HS-5 (cell line): ENCODE measurements at regions not wholly inside any gene's neighbourhood (a gene's known extent, or its start where the extent isn't known, plus 50 kb on each side); places are given as distances from the start of the nearest gene placed in this dataset.
"Not testable (repeated sequence)": the region's sequence is repeated elsewhere in the genome, so short reads cannot be mapped to it uniquely, and the experiment has no call there.

Experiments
- DNase-seq: peaks from one replicate; pipeline ENCODE4 v3.0.0-alpha.2; 2012; ENCODE audit warnings: low read depth

DNA sequence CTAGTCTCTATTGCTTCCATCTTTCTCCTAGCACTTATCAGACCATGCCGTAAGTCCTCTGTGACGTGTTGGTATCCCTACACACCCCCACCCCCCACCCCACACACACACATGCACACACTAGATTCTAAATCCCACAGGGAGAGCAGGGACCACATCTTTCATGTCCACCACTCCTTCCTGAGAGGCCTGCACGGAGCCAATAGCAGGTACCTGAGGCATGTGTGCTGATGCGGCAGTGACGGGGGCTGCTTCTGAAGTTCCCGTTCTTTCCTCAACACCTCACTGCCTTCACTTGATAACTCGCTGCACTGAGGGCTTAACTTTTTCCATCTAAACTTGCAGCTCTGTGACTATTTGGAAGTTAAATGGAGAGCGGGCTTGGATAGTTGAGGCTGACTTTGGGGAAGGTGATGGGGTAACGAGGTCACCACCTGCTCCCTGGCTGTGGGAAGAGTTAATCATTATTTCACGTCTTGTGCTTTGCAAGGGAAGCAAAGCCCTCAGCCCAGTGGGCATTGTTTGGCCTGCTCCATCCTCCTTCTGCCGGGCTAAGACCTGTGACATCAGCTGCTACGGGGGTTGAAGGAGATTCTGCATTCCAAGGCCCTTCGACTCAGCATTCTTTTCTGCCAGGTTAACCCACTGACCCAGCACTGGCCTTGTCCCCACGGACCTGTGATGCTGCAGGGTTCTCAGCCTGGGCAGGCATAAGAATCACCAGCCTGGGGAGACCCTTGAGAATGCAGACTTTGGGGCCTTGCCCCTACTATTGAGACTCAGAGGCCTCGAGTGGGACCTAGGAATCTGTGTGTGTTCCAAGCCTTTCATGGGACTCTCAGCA lies 187.8 kb downstream of the ANKRD60 start:
- DNase-seq, result no peak

DNA sequence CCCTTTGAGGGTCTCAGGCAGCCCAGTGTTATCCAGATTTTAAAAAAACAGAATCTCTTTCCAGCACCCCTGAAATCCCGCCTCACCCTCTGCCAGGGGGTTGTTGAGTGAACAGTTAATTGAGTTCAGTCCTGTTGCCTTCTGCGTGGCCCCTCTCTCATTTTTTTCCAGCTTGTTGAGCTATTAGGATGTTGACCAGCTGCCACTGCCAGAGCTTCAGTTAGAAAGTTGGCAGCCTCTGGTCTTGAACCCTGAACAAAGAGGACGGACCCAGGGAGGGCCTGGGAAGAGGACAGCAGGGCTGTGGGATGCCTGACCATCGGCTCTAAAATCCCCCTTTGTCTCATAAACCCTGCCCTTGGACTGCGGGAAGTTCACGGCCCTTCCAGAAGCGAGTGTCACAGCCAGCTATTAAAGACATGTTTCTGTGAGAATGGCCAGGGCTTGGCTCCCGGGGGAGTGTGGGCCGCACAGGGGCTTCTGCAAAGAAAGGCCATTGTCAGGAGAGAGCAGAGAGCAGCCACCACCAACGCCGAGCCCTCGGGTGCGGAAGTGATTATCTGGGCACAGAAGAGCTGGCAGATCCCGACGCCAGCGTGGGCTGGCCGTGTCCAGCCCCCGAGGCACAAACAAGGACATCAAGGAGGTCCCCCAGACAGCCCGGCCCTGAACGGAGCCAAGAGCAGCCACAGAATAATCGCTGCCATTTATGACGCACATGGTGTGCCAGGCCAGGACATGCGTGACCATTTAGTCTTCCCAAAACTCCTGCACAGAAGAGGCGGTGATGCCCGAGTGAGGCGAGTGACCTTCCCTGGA lies 189.0 kb downstream of the ANKRD60 start:
- no peak for DNase-seq

DNA sequence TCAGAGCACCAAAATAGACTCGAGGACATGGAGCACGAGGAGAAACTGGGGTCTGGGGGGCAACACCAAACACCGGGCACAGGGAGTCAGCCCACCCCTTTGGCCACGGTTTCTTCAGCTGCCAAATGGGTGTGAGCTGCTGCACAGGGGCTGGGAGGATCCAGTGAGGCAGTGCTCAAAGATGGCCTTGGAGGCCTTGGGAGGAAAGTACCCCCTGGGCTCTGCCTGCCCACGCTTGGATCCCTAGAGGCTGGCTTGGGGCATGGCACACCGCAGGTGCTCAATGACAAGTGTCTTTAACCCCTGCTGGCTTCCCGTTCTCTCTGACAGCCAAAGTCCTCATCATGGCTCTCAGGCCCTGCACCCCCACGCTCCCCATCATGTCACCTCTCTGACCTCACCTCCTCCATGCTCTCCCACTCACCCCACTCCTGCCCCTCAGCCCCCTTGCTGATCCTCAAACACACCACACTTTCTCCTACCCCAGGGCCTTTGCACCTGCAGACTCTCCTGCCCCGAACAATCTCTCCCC lies 190.3 kb downstream of the ANKRD60 start:
- DNase-seq, result no peak

DNA sequence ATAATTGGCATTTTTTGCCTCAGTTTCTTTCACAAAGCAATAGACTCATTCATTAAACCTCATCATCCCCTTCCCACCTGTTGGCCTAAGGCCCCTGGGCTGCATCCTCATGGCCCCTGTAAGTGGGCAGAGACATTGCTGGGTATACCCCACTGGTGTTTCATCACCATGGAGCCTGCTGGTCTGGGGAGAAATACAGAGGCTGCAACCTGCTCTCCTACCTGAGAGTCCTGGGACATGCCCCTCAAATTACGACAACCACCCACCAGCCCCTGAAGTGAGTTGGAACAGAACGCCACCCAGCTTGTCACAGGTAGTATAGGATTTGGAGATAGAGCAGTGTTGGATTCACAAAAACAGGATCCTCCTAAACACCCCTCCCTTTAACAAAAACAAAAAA lies 190.8 kb downstream of the ANKRD60 start:
- DNase-seq, result no peak

DNA sequence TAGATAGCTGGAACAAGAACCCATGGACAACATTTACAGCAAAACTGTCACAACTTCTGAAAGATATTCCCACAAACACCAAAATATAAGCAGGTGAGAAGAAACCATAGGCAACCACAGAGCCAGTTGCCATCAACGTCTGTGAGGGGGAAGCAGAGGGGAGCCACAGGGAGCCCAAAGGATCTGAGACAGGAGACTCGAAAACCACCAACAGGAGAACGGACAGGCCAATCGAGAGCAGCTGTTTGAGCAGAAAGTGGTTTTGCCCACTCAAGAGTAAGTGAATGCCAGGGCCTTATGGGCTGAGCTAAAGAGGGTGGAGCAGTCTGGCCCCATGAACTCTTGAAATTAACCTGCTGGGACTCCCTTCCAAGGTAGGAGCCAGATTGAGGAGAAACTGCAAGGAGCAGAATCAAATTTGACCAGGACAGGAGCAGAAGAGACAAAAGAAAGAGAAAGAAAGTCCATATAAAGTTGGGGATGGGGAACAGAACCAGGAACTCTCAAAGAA lies 195.4 kb downstream of the ANKRD60 start:
- no peak for DNase-seq

DNA sequence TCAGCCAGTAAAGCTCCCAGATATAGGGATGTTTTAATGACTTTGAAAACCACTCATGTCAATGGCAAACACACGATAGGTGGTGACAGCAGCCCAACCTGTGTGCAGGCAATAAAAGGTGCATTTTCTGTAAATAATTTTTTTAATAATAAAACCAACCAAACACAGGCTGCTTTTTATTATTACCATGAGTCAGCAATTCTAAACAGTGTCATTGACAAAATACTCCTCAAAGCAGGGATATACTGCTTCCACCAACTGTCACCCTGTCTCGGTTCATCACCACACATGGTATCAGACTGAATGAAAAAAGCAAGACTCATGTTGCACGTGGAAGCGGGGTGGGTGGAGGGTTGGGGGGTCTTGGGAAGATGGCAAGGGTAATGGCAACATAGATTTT lies 195.9 kb downstream of the ANKRD60 start:
- no peak for DNase-seq

DNA sequence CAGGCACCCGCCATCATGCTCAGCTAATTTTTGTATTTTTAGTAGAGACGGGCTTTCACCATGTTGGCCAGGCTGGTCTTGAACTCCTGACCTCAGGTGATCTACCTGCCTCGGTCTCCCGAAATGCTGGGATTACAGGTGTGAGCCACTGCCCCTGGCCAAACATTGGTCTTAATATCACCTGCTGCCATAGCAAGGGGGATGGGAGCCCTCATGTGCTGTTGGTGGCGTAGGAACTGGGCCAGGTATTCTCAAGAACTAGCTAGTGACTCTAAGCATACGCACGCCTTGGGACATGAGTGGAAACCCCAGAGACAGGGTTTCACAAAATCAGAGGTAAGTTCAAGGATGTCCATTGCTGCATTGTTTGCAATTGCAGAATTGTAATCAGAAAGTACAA lies 197.1 kb downstream of the ANKRD60 start:
- not testable (repeated sequence) for DNase-seq

DNA sequence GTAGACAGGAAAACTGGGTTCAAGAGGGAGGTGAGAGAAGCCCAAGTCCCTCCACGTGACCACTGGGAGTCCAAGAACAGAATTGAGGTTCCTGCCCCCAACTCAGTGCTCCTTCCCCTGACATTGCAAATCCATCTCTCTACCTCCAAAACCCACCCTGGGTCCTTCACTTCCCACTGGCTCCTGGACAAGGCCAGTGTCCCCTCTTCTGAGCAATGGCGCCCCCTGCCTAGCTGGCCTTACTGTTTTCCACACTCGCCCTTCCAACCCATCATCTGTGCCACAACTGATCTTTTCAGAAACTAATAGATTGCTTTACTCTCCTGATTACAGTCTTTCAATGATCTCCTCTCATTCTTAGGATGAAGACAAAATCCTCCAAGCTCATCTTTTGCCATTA lies 200.3 kb downstream of the ANKRD60 start:
- no peak for DNase-seq

DNA sequence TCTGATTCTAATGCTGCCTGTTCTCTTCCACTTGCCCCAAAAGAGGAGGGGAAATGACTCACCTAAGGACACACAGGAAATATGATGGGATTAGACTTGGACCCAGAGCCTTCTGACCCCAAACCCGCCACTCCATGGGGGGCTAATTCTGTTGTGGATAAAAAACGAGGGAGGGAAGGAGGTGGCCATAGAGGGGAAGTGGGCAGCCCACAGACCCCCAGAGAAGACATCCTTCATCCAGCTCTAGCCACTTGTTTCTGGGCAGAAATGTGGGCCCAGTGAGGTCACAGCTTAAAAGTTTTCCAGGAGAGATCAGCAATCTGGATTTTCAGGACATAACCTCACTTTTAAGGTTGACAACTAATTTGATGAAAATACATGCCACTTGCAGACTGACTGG lies 202.1 kb downstream of the ANKRD60 start:
- DNase-seq, result no peak

DNA sequence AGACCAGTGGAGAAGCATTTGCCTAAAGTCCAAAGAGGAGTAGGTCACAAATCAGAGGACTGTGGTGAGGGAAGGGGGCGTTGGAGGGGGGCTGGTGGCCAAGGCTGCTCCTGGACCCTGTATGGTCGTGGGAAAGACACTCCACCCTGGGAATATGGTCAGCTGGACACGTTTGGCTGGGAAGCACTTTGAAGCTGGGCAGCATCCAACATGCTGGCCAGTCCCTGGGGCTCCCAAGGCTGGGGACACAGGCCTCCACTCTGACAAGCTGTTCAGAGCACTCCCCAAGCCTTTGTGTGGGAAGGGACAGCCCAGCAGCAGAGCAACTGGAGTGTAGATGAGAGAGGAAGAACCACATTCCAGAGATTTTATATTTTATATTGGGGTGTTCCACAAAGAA lies 203.2 kb downstream of the ANKRD60 start:
- no peak for DNase-seq

DNA sequence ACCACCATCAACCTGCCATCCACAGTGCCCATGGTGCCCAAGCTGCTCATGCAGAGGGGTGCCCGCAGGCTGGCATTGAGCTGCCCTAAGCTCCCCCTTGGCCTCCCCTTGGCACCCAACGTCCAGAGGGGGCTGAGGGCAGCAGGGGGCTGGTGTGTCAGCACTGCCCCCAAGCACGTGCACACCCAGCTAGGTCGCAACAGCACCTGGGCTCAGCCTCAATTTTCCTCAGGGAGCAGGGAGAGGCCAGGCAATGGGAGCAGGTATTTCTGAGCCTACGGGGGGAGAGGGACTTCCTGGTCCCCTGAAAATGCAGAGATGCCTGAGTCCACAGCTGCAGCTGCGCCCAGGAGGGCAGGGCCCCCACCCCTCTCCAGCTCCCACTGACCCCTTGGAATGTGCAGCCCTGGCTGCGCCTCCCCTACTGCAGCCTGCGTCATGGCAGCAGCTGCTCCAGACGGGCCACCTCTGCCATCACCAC lies 204.2 kb downstream of the ANKRD60 start:
- DNase-seq, result no peak

DNA sequence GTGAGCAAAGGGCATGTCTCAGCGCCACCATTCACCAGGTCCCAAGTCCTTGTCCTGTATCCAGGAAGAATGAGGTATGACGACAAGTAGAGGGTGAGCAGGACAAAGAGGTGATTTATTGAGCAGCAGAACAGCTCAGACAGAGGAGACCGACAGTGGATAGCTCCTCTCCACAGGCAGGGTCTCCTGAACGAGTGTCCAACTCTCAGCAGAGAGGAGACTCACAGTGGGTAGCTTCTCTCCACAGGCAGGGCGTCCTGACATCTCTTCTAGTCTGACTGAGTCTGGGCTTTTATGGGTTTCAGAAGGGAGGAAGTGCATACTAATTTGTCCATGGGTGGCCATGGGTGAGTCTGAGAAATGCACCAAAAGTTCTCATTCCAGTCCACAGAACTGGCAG lies 204.7 kb downstream of the ANKRD60 start:
- no peak for DNase-seq

DNA sequence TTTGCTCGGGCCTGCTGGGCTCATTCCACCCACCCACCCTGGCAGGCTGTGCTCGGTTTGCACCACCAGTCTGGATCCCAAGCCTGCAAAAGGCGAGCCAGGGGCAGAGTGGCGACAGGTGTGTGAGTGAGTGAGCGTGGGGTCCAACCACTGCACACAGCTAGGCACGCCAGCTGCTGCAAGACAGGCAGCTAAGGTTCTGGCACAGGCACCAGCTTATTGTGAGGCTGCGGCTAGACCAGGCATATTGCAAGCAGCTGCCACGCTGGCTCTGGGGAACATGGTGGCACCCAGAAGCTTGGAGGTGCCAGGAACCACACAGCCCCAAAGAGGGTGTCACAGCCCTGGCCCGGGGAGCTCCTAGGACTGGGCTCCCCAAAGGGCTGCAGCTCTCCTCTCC lies 205.1 kb downstream of the ANKRD60 start:
- no peak for DNase-seq

DNA sequence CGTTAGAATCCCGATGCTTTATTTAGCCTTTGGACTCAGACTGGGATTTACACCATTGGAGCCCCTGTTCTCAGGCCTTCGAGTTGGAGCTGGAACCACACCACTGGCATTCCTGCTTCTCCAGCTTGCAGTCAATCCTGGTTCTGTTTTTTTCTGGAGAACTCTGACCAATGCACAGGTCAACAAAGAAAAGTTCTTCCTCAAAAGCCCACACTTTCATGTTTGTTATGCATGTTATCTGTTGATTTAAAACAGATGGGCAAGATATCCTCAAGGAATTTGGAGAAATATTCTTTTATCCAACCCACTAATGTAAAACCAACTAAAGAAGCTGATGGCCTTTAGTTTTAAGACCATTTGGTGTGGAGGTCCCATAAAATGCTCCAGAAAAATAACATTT lies 205.7 kb downstream of the ANKRD60 start:
- no peak for DNase-seq

DNA sequence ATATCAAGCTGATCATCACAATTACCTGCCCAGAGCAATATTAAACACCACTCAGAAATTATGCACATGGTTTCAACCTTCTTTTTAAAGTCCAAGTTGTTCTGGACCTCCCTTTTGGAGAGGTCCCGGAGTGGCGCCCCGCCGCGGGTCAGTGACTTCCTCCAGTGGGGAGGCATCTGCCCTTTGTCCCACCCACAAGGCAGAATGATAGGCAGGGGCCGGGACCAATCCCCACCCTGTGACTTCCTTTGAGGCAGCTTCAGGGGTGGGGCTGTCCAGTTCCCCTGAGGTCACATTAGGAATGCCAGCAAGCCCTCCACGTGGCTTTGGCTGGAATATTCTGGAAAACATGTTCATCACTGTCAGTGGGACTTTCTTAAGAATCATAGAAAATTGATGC lies 207.0 kb downstream of the ANKRD60 start:
- DNase-seq, result no peak

DNA sequence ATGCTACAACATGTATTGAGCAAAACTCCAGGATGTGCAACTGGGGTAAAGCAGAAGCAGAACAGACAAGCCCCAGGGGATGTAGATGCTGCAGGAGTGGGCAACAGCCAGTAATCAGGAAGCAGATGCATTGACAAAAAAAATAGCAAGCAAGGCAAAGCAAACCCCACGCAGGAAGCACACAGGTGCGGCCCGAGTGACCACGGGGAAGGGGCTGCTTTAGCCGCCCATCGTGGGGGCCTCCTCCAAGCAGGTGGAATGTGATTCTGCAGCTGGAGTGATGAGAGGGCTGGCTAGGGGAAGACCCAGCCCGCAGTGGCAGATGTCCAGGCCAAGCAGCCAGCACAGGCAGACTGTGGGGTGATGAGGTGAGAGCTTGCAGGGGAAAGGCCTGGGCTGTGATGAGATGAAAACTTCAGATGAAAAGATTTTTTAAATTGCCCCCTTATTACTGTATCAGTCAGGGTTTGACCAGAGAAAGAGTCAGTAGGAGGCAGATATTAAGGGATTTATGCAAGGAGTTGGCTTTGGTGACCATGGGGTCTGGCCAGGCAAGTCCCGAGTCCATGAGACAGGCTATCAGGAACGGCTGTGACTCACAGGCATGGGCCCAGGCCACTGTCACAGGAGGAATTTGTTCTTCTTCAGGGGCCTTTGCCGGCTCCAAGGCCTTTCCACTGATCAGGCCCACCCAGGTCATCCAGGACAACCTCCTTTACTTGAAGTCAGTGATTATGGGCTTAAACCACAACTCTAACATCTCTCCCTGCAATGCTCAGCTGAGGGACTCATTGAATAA lies 207.6 kb downstream of the ANKRD60 start:
- no peak for DNase-seq

DNA sequence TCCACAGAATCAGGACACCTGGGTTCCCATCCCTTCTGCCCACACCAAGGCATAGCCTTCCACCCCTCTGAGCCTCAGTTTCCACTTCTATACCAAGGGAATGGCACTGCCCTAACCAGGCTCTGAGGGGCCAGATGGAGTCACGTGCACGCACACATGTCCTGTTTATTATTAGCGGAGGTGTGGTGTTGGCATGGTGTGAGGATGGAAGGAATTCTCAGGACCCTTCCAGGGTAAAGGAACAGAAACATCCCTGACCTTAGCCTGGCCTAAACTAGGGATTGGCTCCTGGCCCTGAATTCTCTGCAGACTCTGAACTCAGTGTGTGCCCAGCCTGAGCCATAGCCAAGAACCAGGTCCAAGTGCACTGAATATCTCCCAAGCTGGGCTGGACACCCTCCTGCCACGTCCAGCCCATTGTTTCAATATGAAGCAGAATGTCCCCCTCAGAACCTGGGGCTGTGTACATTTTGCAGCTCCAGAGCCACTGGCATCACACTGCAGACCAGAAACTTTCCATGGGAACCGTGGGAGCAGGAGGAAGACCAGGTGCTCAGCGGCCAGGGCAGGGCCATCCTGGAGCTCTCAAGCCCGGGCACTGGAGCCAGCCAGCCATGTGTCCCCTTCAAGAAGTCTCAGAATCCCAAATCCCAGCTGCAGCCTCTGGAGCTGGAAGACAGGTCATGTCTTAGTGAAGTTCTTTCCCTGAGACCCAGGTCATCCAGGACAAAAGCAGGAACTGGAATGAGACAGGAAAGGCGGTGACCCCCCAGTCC lies 208.4 kb downstream of the ANKRD60 start:
- DNase-seq, result no peak

DNA sequence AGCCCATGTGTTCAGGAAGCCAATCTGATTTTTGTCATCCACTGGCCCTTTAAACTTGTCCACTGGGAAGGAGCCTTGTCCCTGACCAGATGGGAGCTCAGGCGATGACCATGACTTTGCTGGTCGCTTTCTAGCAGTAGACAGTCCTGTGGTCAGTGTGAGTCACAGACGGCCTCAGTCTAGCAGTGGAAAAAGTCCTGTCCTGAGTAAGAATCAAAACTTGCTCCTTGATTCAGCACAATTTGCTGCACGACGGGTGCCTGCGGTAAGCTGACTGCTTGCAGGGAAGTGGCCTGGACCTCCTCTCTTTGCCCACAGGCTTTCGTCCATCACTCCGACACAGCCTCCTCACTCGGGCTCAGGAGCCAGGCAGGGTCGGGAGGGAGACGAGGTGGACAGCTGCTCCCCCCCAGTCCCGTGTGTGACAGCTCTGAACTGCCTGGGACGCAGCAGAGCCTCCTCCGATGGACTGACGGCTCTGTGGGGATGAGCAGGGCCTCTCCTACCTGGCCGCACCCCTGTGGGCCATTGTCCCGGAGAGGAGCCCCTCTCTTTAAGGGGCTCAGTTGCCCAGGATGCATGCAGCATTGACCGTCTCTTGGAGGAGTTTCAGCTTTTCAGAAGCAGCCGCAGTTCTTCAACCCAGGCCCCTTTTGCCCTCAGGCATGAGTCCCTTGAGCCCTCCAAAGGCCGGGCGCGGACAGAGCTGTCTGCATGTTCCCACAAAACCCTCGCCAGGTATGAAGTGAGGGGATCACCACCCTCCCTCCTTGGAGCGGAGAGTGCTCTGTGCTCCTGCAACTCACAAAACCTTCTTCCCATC lies 209.2 kb downstream of the ANKRD60 start:
- no peak for DNase-seq

DNA sequence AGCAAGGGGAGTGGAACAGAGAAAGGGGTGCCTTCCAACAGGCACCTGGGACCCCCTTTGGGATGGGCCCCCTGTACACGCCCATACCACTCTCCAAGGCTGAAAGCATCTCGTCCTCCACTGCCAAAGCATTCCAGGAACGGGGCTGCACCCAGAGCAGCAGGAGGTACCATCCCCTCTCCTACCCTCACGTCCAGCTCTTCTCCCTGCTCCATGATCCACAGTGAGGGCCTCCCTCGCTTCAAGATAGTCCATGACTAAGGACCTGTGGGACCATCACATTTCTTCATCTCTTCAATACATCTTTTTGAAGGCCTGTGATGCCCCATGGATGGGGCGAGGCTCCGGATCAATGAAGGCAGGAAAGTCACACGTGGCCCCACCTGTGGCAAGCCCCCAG lies 209.9 kb downstream of the ANKRD60 start:
- no peak for DNase-seq

DNA sequence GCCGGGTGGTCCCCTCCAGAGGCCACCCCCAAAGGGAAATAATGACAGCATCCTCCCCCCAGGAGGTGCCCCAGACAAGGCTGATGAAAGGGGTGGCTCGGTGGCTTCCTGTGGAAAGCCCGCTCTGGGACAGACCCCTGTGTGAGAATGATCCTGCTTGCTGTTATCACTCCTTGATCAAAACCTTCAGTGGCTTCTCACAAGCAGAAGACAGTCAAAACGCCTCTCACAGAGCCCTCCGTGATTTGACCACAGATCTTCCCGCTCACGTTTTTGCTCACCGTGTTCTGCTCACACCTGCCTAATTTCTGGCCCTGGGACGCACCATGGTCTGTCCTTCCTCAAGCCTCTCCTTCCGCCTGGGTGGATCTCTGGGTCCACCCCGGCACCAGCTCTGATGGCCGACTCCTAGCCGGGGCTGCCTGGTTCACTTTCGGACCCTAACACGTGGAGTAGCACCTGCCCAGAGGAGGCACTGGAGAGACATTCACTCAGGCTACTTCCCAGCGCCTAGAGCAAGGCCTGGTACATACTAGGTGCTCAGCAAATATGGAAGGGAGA lies 210.4 kb downstream of the ANKRD60 start:
- no peak for DNase-seq
